C4-2B (cell line): ENCODE measurements at regions not wholly inside any gene's neighbourhood (a gene's known extent, or its start where the extent isn't known, plus 50 kb on each side); places are given as distances from the start of the nearest gene placed in this dataset.

Experiments
- H3K27ac ChIP-seq: fragments of 450-650 bp; 2 replicates; pipeline ENCODE4 v1.5.1; 2017
- ZFX ChIP-seq: fragments of 450-650 bp; IDR thresholded peaks from 2 replicates; pipeline ENCODE4 v1.6.1; 2017
- TF ChIP-seq, protein P1 (sequence below): fragments of 450-650 bp; conservative IDR thresholded peaks from 2 replicates; pipeline ENCODE4 v1.5.1; 2017; ENCODE audit warnings: mild to moderate bottlenecking

DNA sequence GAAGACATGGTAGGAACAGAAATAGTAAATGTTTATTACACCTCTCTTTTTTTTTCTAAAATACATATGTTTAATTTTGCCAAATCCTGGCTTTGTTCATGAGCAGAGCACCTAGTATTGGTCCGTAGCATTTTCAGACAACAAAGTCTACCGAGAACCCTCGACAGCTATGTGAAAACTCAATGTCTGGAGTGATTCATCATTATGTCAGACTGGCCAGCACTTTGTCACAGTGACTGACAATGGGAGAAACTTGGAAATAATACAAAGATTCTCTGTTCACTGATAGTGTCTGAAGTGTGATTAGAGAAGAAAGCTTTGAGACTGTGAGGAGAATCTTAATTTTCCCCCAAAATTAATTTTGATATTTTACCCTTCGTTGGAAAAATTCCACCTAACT lies 143.0 kb downstream of the HNMT start:
- TF ChIP-seq, protein P1, sequence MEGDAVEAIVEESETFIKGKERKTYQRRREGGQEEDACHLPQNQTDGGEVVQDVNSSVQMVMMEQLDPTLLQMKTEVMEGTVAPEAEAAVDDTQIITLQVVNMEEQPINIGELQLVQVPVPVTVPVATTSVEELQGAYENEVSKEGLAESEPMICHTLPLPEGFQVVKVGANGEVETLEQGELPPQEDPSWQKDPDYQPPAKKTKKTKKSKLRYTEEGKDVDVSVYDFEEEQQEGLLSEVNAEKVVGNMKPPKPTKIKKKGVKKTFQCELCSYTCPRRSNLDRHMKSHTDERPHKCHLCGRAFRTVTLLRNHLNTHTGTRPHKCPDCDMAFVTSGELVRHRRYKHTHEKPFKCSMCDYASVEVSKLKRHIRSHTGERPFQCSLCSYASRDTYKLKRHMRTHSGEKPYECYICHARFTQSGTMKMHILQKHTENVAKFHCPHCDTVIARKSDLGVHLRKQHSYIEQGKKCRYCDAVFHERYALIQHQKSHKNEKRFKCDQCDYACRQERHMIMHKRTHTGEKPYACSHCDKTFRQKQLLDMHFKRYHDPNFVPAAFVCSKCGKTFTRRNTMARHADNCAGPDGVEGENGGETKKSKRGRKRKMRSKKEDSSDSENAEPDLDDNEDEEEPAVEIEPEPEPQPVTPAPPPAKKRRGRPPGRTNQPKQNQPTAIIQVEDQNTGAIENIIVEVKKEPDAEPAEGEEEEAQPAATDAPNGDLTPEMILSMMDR = no peak
- no peak for TF ChIP-seq ZFX
- H3K27ac ChIP-seq = no peak overlapping the region

DNA sequence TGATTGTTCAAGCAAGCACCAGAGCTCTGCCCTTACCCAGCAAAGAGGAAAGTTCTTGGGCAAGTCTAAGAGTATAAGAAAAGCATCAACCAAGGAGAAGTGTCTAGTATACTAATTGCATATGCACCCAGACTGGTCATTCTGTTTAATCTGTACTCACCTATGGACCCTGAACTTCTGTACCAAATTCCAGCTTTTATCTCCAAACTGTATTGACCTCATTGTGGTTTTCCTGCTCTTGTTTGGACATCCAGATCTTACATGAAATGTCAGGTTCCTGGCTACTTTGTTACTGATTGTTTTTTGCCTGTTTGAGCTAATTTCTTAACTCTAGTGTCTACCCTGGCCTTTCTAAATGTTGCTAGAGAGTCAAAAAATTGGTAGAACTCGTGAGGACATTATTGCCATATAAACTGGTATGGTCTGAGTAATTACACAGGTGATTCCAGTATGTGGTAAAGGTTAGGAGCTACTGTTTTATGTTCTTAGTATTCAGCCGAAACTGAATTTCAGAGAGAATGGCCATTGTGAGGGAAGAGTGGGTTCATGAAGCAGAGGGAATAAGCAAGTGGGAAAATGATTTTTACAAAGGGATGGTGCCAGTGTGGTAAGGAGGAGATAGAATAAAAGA lies 146.3 kb downstream of the HNMT start:
- no peak overlapping the region for H3K27ac ChIP-seq
- no peak for TF ChIP-seq ZFX
- TF ChIP-seq, protein P1 = no peak

DNA sequence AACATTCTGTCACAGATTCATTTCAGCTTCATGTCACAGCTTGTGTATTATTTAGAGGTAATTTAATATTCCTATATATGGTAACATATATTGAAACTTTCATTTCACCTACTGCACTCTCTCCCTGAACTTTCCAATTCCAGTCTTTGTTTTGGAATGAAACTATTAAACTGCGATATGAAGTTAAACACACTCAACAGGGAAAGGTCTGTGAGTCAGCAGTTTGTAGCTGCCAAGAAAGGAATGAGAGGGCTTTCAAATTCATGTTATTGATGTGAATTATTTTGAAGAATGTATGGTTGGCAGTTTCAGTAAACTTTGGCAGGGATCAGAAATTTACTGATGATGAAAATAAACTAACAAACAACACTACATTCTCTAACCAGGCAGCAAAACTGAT lies 148.3 kb downstream of the HNMT start:
- TF ChIP-seq, protein P1 = no peak
- TF ChIP-seq ZFX = no peak
- no peak overlapping the region for H3K27ac ChIP-seq

DNA sequence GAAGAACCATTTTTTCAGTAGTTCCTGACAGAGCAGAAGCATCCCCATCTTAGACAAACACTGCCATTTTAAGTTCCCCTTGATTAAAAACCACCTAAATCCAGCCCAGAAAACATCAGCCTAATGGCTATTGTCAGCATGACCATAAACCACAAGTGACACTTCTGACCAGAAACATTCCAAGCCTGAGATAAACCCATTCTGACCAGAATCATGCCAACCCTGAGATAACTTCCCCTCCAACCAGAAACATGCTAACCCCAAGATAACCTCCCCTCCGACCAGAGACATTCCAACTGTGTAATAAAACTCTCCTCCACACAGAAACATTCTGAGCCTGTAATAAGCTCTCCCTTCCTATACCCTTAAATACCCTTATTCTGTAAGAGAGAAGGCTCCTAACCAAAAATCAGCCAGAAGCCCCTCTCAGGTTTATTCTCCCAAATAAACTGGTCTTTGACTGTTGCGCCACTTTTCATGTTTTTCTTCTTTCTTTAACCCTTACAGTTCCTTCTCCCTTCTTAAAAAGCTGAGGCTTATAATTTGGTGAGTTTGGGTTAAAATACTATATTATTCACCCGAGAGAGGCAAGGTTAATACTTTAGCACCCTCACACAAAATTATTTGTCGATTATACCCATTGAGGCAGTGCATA lies 149.7 kb downstream of the HNMT start:
- TF ChIP-seq, protein P1 = no peak
- no peak for TF ChIP-seq ZFX
- H3K27ac ChIP-seq = no peak overlapping the region

DNA sequence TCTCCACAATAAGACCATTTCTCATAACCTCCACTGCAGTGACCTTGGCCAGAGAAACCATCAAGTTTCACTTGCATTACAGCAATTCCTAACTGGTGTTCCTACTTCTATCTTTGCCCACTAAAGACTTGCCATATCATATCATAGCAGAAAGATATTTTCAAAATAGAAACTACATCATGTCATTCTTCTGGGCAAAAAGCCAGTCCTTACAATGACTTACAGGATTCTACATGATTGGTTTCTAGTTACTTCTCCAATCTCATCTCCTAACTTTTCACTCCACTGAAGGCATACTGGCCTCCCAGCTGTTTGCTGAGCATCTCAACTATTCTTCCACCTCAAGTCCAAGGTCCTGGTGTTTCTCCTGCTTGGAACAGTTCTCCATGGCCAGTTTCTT lies 151.4 kb downstream of the HNMT start:
- TF ChIP-seq, protein P1 = no peak
- TF ChIP-seq ZFX = no peak
- no peak overlapping the region for H3K27ac ChIP-seq

DNA sequence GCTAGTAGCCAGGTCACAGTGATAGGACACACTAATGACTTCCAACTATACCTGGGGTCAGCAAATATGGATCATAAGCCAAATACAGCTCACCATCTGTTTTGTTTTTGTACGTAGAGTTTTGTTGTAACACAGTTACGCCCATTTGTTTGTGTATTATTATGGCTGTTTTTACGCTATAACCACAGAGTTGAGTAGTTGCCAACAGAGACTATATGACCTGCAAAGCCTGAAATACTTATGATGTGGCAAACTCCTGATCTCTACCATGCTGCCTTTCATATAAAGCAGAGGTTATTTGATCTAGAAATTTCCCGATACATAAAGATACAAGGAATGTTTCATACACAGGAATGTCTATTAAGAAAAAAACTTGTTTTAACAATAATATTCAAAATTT lies 152.2 kb downstream of the HNMT start:
- TF ChIP-seq ZFX = no peak
- TF ChIP-seq, protein P1 = no peak
- H3K27ac ChIP-seq = no peak overlapping the region
